T-helper 1 cell (primary cell): ENCODE measurements at regions not wholly inside any gene's neighbourhood (a gene's known extent, or its start where the extent isn't known, plus 50 kb on each side); places are given as distances from the start of the nearest gene placed in this dataset.

Source experiments
- DNase-seq, 5 donors: peaks; one replicate each; pipeline ENCODE4 v3.0.0-alpha.2; 2012 to 2020

DNA sequence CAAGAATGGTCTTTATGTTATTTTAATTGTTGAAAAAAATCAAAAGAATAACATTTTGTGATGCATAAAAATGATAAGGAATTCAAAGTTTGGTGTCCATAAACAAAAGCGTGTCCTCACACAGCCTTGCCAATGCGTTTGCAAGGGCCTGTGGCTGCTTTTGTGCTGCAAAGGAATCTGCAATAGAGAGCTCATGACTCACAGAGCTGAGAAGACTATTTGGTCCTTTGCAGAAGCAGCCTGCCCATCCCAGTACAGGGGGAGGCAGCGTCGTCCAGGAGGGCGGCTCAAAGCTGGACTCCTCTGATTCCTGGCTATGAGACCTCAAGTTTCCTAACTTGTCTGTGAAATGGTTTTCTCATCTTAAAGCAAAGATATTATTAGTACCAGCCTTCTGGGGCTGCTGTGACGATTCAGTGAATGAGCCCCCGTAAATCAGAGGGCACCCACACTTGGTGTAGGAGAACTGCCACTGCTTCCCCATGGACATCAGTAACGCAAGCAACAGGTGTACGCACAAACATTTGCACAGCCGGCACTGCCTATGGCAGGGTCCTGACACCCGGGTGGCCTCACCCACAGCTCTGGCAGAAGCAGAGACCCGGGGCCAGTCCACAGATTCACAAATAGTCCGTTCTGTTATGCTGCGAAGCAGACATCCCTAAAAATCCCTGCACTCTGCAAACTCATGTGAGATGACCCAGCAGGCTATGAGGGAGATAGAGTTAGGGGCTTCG, 70.6 kb upstream of the ASAP2 start:
- DNase-seq, result no peak

DNA sequence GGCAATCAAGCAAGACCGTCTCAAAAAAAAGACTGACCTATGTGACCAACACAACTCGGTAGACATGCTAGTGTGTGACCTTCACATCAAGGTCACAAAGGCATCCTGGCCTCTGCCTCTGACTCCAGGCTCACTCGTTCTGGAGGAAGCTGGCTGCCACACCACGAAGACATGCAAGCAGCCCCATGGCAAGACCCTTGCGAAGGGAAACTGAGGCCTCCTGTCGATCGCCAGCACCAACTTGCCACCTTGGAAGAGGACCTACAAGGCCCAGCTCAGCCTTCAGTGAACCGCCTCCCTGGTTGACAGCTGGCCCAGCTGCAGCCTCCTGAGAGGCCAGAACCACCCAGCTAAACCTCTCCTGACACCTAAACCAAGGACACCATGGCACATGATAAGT, 79.3 kb upstream of the ASAP2 start:
- DNase-seq, result no peak

DNA sequence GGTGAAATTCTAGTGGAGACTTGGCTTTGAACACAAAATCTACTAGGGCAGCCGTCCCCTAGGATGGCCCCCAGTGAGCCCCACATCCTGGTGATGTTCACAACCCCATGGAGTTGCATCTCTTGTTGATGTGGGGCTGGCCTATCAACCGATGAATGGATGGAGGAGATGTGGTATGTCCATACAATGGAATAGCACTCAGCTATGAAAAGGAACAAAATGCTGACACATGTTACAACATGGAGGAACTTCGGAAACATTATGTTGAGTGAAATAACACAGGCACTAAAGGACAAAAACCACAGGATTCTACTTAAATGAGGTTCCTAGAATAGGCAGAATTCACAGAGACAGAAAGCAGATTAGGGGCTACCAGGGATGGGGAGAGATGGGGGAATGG, 80.1 kb upstream of the ASAP2 start:
- DNase-seq, result no peak

DNA sequence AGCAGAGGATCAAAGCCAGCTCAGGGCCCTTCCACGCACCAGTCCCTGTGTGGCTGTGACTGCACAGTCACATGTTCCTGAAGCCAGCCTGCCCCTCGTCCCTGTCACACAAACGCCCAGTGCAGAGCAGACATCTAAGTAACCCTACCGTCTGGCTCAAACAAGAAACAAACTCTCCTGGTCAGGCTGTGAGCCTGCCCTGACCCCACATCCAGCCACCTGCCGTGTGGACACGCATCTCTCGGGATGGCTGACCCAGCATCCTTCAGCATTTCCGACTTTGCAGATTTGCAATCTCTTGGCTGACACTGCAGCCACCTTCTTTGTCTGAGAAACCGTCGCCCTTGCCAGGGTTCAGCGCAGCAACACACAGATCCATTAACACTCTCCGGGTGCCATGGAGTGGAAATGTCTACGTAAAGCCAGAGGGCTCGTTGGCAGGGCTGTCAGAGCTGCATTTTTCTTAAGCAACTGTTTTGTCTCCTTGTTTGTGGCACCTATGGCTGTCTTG, 82.3 kb upstream of the ASAP2 start:
- no peak for DNase-seq

DNA sequence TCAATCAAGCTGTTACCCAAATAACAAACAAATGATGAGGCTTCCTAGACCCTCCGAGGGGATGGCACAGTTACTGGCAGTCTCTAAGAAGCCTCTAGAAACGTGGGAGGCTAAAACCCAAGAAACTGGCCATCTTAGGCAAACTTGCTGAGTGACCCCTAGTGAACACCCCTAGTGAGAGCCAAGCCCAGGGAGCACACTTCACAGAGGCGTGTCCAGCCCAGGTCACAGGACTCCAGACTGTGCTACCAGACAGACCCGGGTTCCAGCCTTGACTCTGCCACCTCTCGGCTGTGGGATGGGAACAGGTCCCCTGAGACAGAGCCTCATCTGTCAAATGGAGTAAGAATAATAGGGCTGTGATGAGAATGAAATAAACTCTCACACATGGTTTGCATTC, 83.5 kb upstream of the ASAP2 start:
- DNase-seq, result no peak

DNA sequence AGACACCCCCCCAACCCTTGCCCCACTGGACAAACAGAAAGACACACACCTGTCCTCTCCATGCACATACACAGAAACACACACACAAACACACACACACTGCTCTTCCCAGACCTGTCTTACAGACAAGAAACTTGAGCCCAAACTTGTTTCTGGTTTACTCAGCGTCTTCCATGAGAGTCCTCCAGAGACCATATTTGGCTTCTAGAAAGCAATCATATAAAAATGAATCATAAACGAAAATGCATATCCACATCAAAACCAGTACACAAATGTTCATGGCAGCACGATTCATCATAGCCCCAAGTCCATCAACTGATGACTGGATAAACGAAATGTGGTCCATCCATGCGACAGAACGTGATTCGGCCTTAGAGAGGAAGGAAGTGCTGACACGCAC, 84.2 kb upstream of the ASAP2 start:
- DNase-seq, result no peak

DNA sequence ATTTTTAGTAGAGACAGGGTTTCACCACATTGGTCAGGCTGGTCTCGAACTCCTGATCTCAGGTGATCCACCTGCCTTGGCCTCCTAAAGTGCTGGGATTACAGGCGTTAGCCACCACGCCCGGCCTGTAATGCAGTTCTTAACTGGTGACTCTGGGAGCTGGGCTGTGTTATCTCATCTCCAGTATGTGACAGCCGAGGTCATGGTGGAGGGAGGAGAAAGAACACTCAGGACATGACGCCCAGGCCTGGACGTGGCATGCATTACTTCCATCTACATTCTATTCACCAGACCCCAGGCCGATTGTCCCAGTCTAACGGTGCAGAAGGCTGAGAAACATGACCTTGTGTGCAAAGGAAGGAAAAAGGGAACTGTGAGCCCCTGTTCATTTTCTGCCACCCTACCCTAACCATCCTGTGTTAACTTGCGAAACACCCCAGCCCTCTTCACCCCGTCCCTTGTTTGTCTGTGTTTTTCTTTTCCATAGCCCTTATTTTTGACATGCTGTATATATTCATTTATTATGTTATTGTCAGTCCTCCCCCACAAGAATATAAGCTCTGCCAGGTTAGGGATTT, 88.1 kb upstream of the ASAP2 start:
- no peak for DNase-seq

- no peak for DNase-seq
These were observed 91.4 kb upstream of the ASAP2 start for GRCh38 chr2:9115229-9115628.

- DNase-seq, result no peak
These were observed 92.2 kb upstream of the ASAP2 start for GRCh38 chr2:9114458-9114857.

GRCh38 chr2:9113916-9114315, 92.7 kb upstream of the ASAP2 start:
- no peak for DNase-seq

GRCh38 chr2:9113262-9113661, 93.3 kb upstream of the ASAP2 start:
- no peak for DNase-seq

DNA sequence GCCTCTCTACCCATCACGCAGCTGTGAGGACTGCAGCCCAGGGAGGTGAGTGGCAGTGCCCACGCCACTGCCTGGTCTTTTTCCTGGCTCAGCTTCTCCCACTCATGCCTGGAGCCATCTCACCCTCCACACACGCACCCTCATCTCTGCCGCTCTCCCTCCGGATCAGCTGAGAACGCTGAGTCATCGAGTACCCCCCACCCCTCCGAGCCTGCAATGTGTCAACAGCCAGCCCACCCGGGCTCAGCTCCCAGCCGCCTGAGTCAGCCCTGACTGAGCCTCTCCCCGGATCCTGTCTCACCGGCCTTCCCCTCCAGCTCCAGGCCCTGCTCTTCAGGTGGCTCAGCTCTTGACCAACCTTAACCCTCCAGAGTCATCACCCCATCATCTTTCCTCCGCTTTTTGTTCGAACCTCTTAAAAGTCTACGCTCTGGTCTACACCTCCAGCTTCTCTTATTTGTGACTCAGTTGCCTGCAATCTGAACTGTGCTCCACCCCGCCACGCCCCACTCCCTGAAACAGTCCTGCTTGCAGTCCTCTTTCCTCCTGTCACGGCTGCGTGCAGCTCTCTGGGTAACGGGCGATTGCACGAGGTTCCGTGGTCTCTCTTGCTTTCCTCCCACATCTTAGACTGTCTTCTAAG, 94.4 kb upstream of the ASAP2 start:
- DNase-seq, result no peak

DNA sequence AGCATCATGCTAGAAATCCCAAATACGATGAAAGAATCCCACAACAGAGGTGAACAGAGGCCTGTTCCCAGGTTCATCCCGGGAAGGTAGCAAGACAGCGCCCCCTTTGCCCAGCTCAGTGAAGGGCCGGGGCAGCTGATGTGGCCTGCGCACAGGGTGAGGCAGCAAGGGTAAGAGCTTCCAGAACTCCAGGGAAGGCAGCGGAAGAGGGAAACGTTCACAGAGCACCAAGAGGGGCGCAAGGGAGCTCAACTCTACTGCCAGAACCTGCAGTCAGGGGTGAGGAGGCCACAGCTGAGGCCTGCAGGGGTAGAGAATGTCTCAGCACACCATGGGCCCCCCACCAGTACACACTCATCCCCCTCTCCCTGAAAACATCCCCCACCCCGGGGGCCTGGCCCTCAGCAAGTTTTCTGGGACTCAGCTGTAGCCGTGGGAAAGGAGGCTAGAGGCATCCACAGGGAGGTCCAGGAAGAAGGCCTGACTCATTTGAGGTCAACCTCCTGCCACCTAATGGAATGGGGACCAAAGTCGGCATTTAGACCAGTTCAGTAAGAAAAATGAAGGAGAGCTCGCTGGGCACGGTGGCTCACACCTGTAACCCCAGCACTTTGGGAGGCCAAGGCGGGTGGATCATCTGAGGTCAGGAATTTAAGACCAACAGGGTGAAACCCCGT, 95.6 kb upstream of the ASAP2 start:
- DNase-seq, result no peak

- no peak for DNase-seq
These were observed 96.2 kb upstream of the ASAP2 start for GRCh38 chr2:9110346-9110884.

GRCh38 chr2:9109871-9110270, 96.7 kb upstream of the ASAP2 start:
- DNase-seq, result no peak

DNA sequence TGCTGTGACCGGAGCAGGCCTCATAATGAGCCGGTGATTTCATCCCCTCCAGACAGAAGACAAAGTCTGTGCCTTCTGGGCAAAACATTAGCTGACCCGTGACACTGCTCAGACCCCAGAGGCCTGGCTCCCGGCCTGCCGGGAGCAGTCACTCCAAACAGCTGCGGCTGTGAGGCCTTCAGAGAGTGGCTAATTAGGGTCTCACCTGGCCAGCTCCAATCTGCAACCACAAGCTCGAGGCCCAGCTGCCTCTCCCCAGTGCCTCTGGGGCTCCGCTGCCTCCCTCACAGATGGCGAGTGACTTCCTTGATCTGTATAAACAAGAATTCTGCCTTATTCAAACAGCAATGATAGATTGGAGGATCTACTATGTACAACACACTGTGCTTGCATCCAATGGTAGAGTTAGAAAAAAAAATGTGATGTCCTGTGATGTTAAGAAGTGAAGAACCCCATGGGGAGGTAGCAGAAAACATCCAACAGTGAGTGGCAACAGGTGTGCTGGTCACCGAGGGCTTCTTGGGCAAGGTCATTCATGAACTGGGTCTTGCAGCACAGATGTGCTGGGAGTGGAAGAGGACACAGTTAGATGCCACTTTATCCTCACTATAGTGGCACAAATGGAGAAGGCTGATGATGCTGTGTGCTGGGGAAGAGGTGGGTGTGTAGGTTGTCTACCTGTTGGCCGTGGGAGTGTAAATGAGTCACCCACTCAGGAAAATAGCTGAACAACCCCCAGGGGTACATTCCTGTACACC, 98.2 kb upstream of the ASAP2 start:
- DNase-seq, result no peak

- DNase-seq, result no peak
These were observed 99.2 kb upstream of the ASAP2 start for GRCh38 chr2:9107168-9108025.

- no peak for DNase-seq
These were observed 100.1 kb upstream of the ASAP2 start for GRCh38 chr2:9106338-9107167.

GRCh38 chr2:9105601-9106337, 100.8 kb upstream of the ASAP2 start:
- no peak for DNase-seq
